ENCODE measurements at regions not wholly inside any gene's neighbourhood (a gene's known extent, or its start where the extent isn't known, plus 50 kb on each side); places are given as distances from the start of the nearest gene placed in this dataset.
"Not testable (repeated sequence)": the region's sequence is repeated elsewhere in the genome, so short reads cannot be mapped to it uniquely, and the experiment has no call there.

GRCh38 chr4:9522903-9523302 is 78.7 kb downstream of the DEFB131A start:
- TF ChIP-seq CTCF (IDR thresholded peaks at IDR 0.05; ENCODE audit: insufficient read depth, low read depth, low read length); EZH2 (IDR thresholded peaks at IDR 0.05; ENCODE audit: insufficient read depth, low read length): not testable (repeated sequence)
